Right cardiac atrium (tissue), 5 donors: ENCODE measurements at regions not wholly inside any gene's neighbourhood (a gene's known extent, or its start where the extent isn't known, plus 50 kb on each side); places are given as distances from the start of the nearest gene placed in this dataset.

Experiments used
- ATAC-seq, 2 donors: fragments of 200-7000 bp; cut with Tn5 transposase; one replicate each; pipeline versions ENCODE4 v1.8.0 to v1.9.1; 2020; ENCODE audit warnings: moderate library complexity in 2 of 2, mild to moderate bottlenecking in 1 of 2
- DNase-seq, 3 donors: peaks; one replicate each; pipeline ENCODE4 v3.0.0-alpha.2; 2020
- H3K27ac ChIP-seq: one replicate; pipeline ENCODE4 v1.5.1; 2013; ENCODE audit warnings: mild to moderate bottlenecking, low read length, control low read depth, moderate library complexity
- H3K27me3 ChIP-seq: one replicate; pipeline ENCODE4 v1.6.1; 2013; ENCODE audit not compliant: control insufficient read depth, insufficient read depth
- H3K4me1 ChIP-seq: one replicate; pipeline ENCODE4 v1.6.1; 2013; ENCODE audit warnings: low read length; ENCODE audit not compliant: control insufficient read depth, insufficient read depth
- H3K4me3 ChIP-seq: one replicate; pipeline ENCODE4 v1.5.1; 2013; ENCODE audit warnings: low read length, control low read depth
- H3K9me3 ChIP-seq: one replicate; pipeline ENCODE4 v1.6.1; 2013; ENCODE audit warnings: low read length; ENCODE audit not compliant: control insufficient read depth
- WGBS: extraction: QIAGEN DNeasy Blood & Tissue Kit; methylation state at CpG from one replicate; pipeline ENCODE4 v1.1.7; 2013; 5-methylcytosine and 5-hydroxymethylcytosine counted together
- intact Hi-C, 4 donors: fragments of 100-400 bp; cut with DNase I; formaldehyde crosslinking; loops; one replicate each; pipeline versions ENCODE4 v1.11.0 to v1.14.0; 2022 to 2023
- donor health status: healthy with polysubstance abuse.
- donor health status: DM: no; HTN: yes; CAD: no.
- donor health status: DM: no; HTN: no; CAD: no.
- donor health status: DM: no; HTN: yes; CAD: no; lungs with severe emphysema.
- donor health status: DM: yes; HTN: yes; CAD: no.

DNA sequence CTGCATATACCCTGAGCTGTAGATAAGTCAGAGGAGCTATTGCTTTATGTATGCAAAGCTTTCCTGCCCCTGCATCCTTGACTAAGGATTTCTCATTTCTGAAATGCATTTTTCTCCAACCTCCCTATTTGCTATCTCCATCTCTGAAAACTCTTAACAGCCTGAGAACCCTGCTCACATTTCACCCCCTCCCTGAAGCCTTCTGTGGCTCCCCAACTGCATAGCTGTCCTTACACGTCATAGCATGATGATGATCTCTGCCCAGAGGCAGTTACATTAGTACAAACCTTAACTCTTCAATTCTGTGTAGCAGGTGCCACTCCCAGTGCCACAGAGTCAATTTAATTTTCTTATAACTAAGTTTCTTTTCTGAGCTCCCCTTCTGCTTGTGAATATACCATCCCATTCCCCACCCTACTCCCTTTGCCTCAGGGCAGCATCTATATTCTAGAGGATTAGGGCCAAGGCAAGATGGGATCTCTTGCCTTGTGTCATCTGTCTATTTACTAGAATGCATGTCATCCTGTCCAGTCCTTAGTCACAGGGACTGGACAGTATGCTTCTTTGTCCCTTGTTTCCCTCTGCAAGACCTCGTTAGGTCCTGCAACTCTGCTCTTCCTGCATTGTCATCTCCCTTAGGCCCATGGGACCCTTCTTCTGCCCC lies 149.7 kb upstream of the SPRY4 start:
- no peaks in the 10 kb centered on the region for H3K4me1 ChIP-seq
- no peak for ATAC-seq
- intact Hi-C loops, result no loop called here
- 86% methylated on average over 2 of the region's 2 CpGs for WGBS
- no peak overlapping the region for H3K27ac ChIP-seq
- DNase-seq, result no peak
- H3K9me3 ChIP-seq, result peaks cover 2% of the 10 kb centered on the region
- no peaks in the 10 kb centered on the region for H3K27me3 ChIP-seq
- no peak overlapping the region for H3K4me3 ChIP-seq

GRCh38 chr5:142473038-142473437 lies 148.2 kb upstream of the SPRY4 start:
- Histone ChIP-seq H3K27ac (no peak overlapping the region), H3K27me3 (no peaks in the 10 kb centered on the region), H3K4me3 (no peak overlapping the region), H3K9me3 (no peaks in the 10 kb centered on the region), H3K4me1 (no peaks in the 10 kb centered on the region)
- intact Hi-C loops, result no loop called here
- DNase-seq, result no peak
- no peak for ATAC-seq

DNA sequence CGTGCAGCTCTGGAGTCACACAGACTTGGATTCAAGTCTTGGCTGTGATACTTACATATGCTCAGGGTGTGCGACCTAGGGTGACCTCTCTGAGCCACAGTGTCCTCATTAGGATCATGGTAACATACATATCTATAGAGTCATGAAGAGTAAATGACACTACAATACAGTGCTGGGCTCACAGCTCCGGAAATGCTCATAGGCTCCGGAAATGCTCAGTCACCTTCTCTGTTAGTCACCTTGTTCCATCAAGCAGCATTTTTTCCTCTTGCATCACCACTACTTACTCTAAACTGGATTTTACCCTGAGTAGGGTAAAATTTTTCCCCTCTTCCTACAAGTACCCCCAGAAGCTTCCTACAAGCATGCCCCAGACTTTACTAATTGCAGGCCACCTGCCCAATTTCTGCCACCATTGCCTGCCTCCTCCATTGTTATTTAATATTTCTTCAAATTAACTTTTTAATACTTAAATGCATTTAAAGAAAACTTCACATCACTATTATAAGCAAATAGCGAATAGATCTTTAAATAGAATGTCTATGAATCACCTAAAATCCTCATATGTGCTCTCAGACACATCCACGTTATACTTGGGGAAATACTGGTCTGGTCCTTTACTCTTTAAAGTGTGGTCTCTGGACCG lies 147.6 kb upstream of the SPRY4 start:
- DNase-seq (no peak), ATAC-seq (no peak)
- intact Hi-C loops, result no loop called here
- no peak overlapping the region for H3K27ac ChIP-seq
- H3K4me1 ChIP-seq, result no peaks in the 10 kb centered on the region
- H3K4me3 ChIP-seq, result no peak overlapping the region
- 80% methylated on average over 7 of the region's 7 CpGs for WGBS
- no peaks in the 10 kb centered on the region for H3K9me3 ChIP-seq
- no peaks in the 10 kb centered on the region for H3K27me3 ChIP-seq

DNA sequence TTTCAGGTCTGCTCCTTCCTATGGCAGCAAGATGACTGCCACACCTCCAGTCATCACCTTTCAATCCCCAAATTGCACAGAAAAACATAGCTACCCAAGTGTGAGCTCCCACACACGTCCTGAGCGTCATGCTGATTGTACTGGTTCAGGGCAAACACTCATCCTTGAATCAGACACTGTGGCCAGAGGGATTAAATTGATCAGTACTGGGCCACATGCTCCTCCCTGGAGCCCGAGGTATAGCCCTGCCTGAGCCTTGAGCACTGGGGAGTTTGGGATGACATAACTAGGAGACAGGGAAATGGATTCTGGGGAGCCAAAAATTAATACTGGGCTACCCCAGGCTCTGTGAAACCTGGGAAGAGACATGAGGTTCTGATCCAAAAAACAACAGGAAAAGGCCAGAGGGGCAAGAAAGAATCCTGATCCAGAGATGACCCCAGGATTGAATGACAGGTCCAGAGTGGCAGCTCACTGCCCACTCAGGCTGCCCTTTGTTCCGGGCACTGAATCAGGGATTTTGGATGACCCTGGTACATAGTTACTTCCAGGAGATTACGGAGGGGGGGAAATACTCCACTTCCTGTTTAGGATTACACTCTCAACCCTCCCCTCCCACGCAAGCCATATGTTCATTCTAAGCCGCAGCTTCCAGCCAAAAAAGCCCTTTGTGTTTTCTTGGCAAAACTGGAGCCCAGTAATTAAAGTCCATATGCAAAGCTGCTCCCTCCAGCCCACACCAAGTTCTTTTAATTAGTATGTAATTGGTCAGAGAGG lies 141.6 kb upstream of the SPRY4 start:
- no peak for DNase-seq
- no peaks in the 10 kb centered on the region for H3K9me3 ChIP-seq
- no peak overlapping the region for H3K4me3 ChIP-seq
- no peak overlapping the region for H3K27ac ChIP-seq
- no peak for ATAC-seq
- H3K27me3 ChIP-seq, result no peaks in the 10 kb centered on the region
- intact Hi-C loops, result no loop called here
- WGBS, result 49% methylated on average over 7 of the region's 7 CpGs
- H3K4me1 ChIP-seq, result peaks cover 4% of the 10 kb centered on the region

- Histone ChIP-seq H3K27me3 (no peaks in the 10 kb centered on the region), H3K4me3 (no peak overlapping the region), H3K4me1 (peaks cover 4% of the 10 kb centered on the region), H3K27ac (no peak overlapping the region), H3K9me3 (no peaks in the 10 kb centered on the region)
- intact Hi-C loops, result no loop called here
- ATAC-seq (no peak), DNase-seq (no peak)
- 92% methylated on average over 1 of the region's 1 CpG for WGBS
Measured at GRCh38 chr5:142465476-142465875, 140.7 kb upstream of the SPRY4 start.

GRCh38 chr5:142463904-142464303 lies 139.1 kb upstream of the SPRY4 start:
- Histone ChIP-seq H3K4me3 (no peak overlapping the region), H3K27ac (no peak overlapping the region), H3K9me3 (no peaks in the 10 kb centered on the region), H3K4me1 (peaks cover 4% of the 10 kb centered on the region), H3K27me3 (no peaks in the 10 kb centered on the region)
- DNase-seq, result no peak
- ATAC-seq, result no peak
- 89% methylated on average over 2 of the region's 2 CpGs for WGBS
- intact Hi-C loops, result no loop called here

DNA sequence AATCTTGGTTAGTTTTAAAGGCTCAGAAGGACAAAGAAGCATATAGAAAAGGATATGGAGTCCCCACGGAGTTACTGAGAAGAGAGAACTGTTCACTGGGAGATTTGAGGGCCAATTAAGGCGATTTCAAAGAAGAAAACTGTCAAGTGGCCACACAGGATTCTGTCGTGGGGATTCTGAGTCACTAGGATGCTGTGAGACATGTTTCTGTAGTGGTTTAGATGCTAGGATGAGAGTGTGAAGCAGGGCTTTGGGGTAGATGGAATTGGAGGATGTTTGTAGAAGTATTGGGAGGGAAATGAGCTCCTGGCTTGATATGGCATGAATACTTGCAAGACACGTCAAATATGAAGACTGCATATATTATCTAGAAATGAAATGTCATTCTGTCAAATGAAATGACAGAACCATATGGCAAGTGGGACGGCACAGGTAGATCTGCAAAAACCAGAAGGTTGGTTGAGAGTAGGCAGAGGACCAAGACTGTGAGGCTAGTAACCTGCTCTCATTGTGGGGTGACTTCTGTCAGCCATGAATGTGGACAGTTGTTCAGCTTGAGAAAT lies 136.3 kb upstream of the SPRY4 start:
- no peak for ATAC-seq
- 89% methylated on average over 5 of the region's 5 CpGs for WGBS
- intact Hi-C loops, result no loop called here

DNA sequence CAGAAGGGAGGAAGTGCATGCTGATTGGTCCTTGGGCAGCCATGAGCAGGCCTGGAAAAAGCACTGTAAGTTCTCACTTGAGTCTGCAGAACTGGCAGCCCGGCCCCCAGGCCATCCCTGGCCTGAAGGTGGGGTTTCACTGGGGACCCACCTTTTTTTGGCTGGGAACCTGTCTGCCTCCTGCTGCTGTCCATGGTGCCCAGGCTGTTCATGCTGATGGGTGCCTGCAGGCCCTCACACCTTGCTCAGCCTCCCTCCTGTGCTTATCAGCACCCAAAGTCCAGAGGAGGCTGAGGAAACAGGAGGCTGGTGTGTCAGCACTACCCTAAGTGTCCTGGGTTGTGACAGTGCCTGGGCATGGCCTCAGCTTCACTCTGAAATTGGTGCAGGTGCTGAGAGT lies 134.4 kb upstream of the SPRY4 start:
- DNase-seq (no peak), ATAC-seq (no peak)
- Histone ChIP-seq H3K9me3 (no peaks in the 10 kb centered on the region), H3K27ac (no peak overlapping the region), H3K27me3 (no peaks in the 10 kb centered on the region), H3K4me1 (peaks cover 2% of the 10 kb centered on the region), H3K4me3 (no peak overlapping the region)
- WGBS, result 94% methylated on average over 1 of the region's 1 CpG
- intact Hi-C loops, result no loop called here

More for the DNA sequence above, 136.3 kb upstream of the SPRY4 start:
- Histone ChIP-seq H3K4me3 (no peak overlapping the region), H3K27me3 (no peaks in the 10 kb centered on the region), H3K9me3 (no peaks in the 10 kb centered on the region), H3K27ac (no peak overlapping the region), H3K4me1 (peaks cover under 1% of the 10 kb centered on the region)
- DNase-seq, result no peak

DNA sequence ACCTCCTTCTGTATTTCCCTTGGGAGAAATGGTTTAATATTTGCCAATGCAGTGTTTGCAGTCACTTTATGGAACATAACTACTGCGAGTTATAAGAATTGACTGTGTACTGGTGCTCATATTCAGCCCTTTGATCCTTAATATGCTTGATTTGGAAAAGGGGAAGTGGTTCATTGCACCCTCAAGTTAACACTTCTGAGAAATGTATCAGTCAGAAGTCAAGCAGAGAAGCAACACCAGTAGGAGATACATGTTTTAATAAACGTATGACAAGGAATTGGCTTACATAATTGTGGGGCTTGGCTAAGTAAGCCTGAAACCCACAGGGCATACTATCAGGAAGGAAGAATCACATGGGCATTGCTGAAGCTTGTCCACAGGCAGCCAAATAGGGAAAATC lies 131.0 kb upstream of the SPRY4 start:
- Histone ChIP-seq H3K4me3 (no peak overlapping the region), H3K27ac (no peak overlapping the region), H3K9me3 (no peaks in the 10 kb centered on the region), H3K4me1 (peaks cover 2% of the 10 kb centered on the region), H3K27me3 (no peaks in the 10 kb centered on the region)
- intact Hi-C loops, result no loop called here
- no peak for DNase-seq
- 73% methylated on average over 2 of the region's 2 CpGs for WGBS
- ATAC-seq, result no peak

DNA sequence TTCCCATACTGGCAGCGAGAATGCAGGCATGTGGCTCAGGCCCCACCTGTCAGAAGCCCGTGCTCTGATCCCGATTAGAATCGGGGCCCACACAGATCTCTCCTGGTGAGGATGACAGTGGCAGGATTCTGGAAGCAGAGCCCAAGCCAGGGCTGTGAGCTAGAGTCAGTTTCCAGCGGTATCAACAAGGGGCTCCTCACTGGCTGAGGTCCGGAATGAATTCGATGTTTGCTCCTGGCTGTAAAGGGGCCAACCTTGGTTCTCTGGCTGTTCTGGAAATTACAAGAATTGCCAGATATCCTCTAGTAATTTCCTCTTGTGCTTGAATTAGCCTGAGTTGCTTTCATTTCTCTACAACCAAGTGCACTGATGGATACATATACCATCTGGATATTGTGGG lies 129.1 kb upstream of the SPRY4 start:
- peak in 1 of 2 donors; percentile 20 for ATAC-seq
- intact Hi-C loops, result no loop called here
- Histone ChIP-seq H3K4me3 (no peak overlapping the region), H3K27ac (peak overlapping the region; percentile 42), H3K27me3 (no peaks in the 10 kb centered on the region), H3K9me3 (no peaks in the 10 kb centered on the region), H3K4me1 (peaks cover 2% of the 10 kb centered on the region)
- no peak for DNase-seq
- WGBS, result 40% methylated on average over 7 of the region's 7 CpGs

DNA sequence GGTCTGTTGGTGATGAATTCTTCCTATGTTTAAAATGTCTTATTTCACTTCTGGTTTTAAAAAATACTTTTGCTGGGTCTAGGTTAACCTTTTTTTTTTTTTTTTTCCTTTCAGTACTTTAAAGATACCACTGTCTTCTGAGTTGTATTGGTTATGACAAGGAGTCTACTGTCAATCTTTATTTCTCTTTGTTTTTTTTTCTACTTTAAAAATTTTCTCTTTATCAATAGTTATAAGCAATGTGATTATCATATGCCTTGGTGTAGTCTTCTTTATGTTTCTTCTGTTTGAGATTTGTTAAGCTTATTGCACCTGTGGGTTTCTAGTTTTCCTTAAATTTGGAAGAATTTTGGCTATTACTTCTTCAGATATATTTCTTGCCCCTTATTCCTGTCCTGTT lies 125.6 kb upstream of the SPRY4 start:
- Histone ChIP-seq H3K27me3 (no peaks in the 10 kb centered on the region), H3K4me3 (no peak overlapping the region), H3K9me3 (no peaks in the 10 kb centered on the region), H3K4me1 (peaks cover 2% of the 10 kb centered on the region), H3K27ac (no peak overlapping the region)
- ATAC-seq (no peak), DNase-seq (no peak)
- intact Hi-C loops, result no loop called here
